OCI-LY3 (cell line): ENCODE measurements at regions not wholly inside any gene's neighbourhood (a gene's known extent, or its start where the extent isn't known, plus 50 kb on each side); places are given as distances from the start of the nearest gene placed in this dataset.
A peak's percentile ranks its signal among the peaks of the same experiment; 100 is the strongest.

Experiments used
- H2AFZ ChIP-seq: fragments of 200-600, 300-600 bp; shearing (Covaris generic); 2 replicates; pipeline ENCODE4 v1.6.0; 2014; ENCODE audit warnings: antibody characterized with exemption, low read depth, low read length
- H3K27ac ChIP-seq: fragments of 200-600, 300-600 bp; sonication (generic); 2 replicates; pipeline ENCODE4 v1.5.1; 2014; ENCODE audit warnings: mild to moderate bottlenecking, low read length, moderate library complexity, mixed read lengths
- H3K27me3 ChIP-seq: fragments of 200-600, 300-600 bp; sonication (generic); 2 replicates; pipeline ENCODE4 v1.6.1; 2014; ENCODE audit warnings: low read depth, low read length, mixed read lengths
- H3K36me3 ChIP-seq: fragments of 200-600, 300-600 bp; sonication (generic); replicated peaks from 2 replicates; pipeline ENCODE3; 2014; ENCODE audit warnings: low read depth, low read length, mixed read lengths
- H3K4me1 ChIP-seq: fragments of 300-600, 200-600 bp; sonication (generic); 2 replicates; pipeline ENCODE4 v1.6.1; 2014; ENCODE audit warnings: low read length, mixed read lengths
- H3K4me2 ChIP-seq: fragments of 200-600, 300-600 bp; sonication (generic); 2 replicates; pipeline ENCODE4 v1.6.1; 2014; ENCODE audit warnings: low read length, mixed read lengths
- H3K4me3 ChIP-seq: fragments of 300-600, 200-600 bp; sonication (generic); 2 replicates; pipeline ENCODE4 v1.5.1; 2014; ENCODE audit warnings: antibody characterized with exemption, mild to moderate bottlenecking, low read length, moderate library complexity
- H3K79me2 ChIP-seq: fragments of 300-600, 200-600 bp; shearing (Covaris generic); 2 replicates; pipeline ENCODE4 v1.6.1; 2014; ENCODE audit warnings: mild to moderate bottlenecking, low read length, mixed read lengths
- H3K9ac ChIP-seq: fragments of 300-600, 200-600 bp; shearing (Covaris generic); 2 replicates; pipeline ENCODE4 v1.6.0; 2014; ENCODE audit warnings: mild to moderate bottlenecking, low read length, moderate library complexity
- H3K9me3 ChIP-seq: fragments of 200-600, 300-600 bp; shearing (Covaris generic); 2 replicates; pipeline ENCODE4 v1.6.1; 2014; ENCODE audit warnings: low read length, mixed read lengths; ENCODE audit not compliant: insufficient read depth
- H4K20me1 ChIP-seq: fragments of 200-600, 300-600 bp; sonication (generic); 2 replicates; pipeline ENCODE4 v1.6.1; 2016; ENCODE audit warnings: low read length, mixed read lengths; ENCODE audit not compliant: insufficient read depth
- EZH2phosphoT487 ChIP-seq: fragments of 200-600 bp; shearing (Covaris generic); IDR thresholded peaks from 2 replicates; pipeline ENCODE4 v1.6.1; 2018; ENCODE audit warnings: antibody characterized with exemption, mixed run types, low read depth
- TF ChIP-seq, protein P1 (sequence below): fragments of 200-600, 300-600 bp; sonication (generic); IDR thresholded peaks from 2 replicates; pipeline ENCODE4 v1.5.1; 2014; ENCODE audit warnings: antibody characterized with exemption, low read length, low read depth

DNA sequence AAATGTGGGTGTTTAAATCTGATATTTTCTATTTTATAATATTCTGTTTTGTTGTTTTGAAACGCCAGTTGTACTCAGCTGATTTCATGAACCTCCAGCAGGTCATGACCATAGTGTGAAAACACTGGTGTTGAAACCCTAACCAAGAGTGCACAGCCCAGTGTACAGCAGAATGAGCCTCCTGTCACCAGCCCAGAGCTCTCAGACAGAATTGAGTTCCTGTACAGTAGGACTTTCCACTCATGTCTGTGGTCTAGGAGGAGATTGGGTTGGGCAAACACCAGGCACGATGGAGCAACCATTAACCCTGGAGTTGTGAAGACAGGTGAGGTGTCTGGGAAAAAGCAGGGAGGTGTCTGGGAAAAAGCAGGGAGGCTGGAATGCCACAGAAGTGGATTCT, 908.8 kb downstream of the VRK1 start:
- Histone ChIP-seq H3K79me2 (no peaks in the 10 kb centered on the region), H3K4me2 (no peak overlapping the region), H4K20me1 (peaks cover 14% of the 10 kb centered on the region), H3K27me3 (peaks cover 88% of the 10 kb centered on the region), H3K9me3 (peaks cover 5% of the 10 kb centered on the region), H3K4me3 (no peak overlapping the region), H3K27ac (no peak overlapping the region), H3K9ac (no peak overlapping the region), H3K36me3 (no peaks in the 10 kb centered on the region), H2AFZ (no peak overlapping the region), H3K4me1 (peaks cover 30% of the 10 kb centered on the region)
- no peak for TF ChIP-seq EZH2phosphoT487
- TF ChIP-seq, protein P1, sequence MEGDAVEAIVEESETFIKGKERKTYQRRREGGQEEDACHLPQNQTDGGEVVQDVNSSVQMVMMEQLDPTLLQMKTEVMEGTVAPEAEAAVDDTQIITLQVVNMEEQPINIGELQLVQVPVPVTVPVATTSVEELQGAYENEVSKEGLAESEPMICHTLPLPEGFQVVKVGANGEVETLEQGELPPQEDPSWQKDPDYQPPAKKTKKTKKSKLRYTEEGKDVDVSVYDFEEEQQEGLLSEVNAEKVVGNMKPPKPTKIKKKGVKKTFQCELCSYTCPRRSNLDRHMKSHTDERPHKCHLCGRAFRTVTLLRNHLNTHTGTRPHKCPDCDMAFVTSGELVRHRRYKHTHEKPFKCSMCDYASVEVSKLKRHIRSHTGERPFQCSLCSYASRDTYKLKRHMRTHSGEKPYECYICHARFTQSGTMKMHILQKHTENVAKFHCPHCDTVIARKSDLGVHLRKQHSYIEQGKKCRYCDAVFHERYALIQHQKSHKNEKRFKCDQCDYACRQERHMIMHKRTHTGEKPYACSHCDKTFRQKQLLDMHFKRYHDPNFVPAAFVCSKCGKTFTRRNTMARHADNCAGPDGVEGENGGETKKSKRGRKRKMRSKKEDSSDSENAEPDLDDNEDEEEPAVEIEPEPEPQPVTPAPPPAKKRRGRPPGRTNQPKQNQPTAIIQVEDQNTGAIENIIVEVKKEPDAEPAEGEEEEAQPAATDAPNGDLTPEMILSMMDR: no peak

DNA sequence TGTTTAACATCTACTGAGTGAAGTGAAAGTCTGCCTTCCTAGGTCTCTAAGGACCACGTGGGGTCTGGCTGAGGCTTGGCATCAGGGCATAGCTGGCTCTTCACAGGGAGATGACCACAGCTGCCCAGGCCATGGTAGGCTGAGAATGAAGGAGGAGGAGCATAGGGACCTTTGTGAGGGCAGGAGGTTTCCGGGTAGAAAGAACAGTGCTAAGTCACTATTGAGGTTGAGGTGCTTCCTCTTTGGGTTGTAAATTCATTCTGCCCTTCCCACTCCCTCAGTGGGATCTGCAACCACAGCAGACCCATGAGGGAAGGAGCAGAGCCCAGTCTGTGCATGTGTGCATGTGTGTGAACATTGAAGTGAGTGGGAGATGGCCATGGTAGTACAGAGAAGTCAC, 909.6 kb downstream of the VRK1 start:
- Histone ChIP-seq H3K9ac (no peak overlapping the region), H3K27ac (no peak overlapping the region), H3K79me2 (no peaks in the 10 kb centered on the region), H2AFZ (no peak overlapping the region), H3K4me2 (peak overlapping the region; percentile 33), H3K27me3 (peaks cover 90% of the 10 kb centered on the region), H3K9me3 (peaks cover 5% of the 10 kb centered on the region), H3K4me3 (no peak overlapping the region), H3K4me1 (peaks cover 30% of the 10 kb centered on the region), H4K20me1 (peaks cover 14% of the 10 kb centered on the region), H3K36me3 (no peaks in the 10 kb centered on the region)
- TF ChIP-seq, protein P1: no peak
- no peak for TF ChIP-seq EZH2phosphoT487

- no peak overlapping the region for H3K9ac ChIP-seq
- H4K20me1 ChIP-seq: peaks cover 14% of the 10 kb centered on the region
- TF ChIP-seq, protein P1: peak; percentile 46
- peak; percentile 92 for TF ChIP-seq EZH2phosphoT487
- H3K4me3 ChIP-seq: no peak overlapping the region
- H2AFZ ChIP-seq: no peak overlapping the region
- peaks cover 5% of the 10 kb centered on the region for H3K9me3 ChIP-seq
- H3K27ac ChIP-seq: no peak overlapping the region
- no peaks in the 10 kb centered on the region for H3K36me3 ChIP-seq
- H3K4me2 ChIP-seq: peak overlapping the region; percentile 33
- H3K79me2 ChIP-seq: no peaks in the 10 kb centered on the region
- peaks cover 25% of the 10 kb centered on the region for H3K4me1 ChIP-seq
- peaks cover 89% of the 10 kb centered on the region for H3K27me3 ChIP-seq
Measured at GRCh38 chr14:97707603-97708002, 910.4 kb downstream of the VRK1 start.

DNA sequence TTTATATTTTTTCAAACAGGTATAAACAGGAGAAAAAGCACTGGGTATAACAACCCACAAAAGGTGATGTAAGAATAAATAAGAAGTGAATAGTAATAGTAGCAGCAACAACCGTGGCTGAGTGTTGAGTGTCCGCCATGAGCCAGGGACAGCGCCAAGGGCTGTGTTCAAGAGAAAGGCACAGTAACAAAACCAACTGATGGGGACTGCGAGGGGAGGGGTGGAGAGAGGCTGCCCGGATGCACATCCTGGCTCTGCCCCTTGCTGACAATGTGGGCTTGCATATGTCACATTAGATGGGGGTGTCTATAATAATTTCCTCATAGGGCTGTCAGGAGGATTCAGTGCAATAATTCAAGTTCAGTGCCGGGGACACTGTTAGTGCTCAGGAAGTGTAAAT, 912.4 kb downstream of the VRK1 start:
- peaks cover 14% of the 10 kb centered on the region for H4K20me1 ChIP-seq
- H2AFZ ChIP-seq: no peak overlapping the region
- no peaks in the 10 kb centered on the region for H3K9me3 ChIP-seq
- no peaks in the 10 kb centered on the region for H3K79me2 ChIP-seq
- no peaks in the 10 kb centered on the region for H3K36me3 ChIP-seq
- H3K4me1 ChIP-seq: peaks cover 15% of the 10 kb centered on the region
- no peak overlapping the region for H3K4me3 ChIP-seq
- peaks cover 92% of the 10 kb centered on the region for H3K27me3 ChIP-seq
- no peak overlapping the region for H3K9ac ChIP-seq
- H3K4me2 ChIP-seq: no peak overlapping the region
- TF ChIP-seq EZH2phosphoT487: no peak
- TF ChIP-seq, protein P1: no peak
- H3K27ac ChIP-seq: no peak overlapping the region
